Kidney tubule cell (primary cell): ENCODE measurements at regions not wholly inside any gene's neighbourhood (a gene's known extent, or its start where the extent isn't known, plus 50 kb on each side); places are given as distances from the start of the nearest gene placed in this dataset.
A peak's percentile ranks its signal among the peaks of the same experiment; 100 is the strongest.
"Not testable (repeated sequence)": the region's sequence is repeated elsewhere in the genome, so short reads cannot be mapped to it uniquely, and the experiment has no call there.

ENCODE experiments used
- DNase-seq: peaks from one replicate; pipeline ENCODE4 v3.0.0-alpha.2; 2018; ENCODE audit warnings: low spot score

DNA sequence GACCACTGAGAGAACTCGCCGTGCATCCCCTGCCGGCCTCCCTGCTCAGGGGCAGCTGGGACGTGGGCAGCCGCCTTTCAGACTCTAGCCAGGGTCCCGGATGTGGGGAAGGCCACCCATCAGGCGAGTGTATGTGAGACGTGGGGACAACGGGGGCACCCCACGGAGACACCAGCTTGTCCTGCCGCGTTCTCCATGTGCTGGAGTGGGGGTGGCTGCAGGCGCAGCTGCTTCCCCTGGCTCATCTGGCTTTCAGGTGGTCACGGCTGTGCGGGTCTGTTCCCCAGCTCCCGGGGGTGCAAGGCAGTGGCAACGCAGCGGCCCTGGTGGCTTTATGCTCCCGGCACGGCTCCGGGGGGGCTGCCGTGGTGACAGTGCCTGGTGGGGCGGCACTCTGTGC lies 4427.5 kb upstream of the TPTE start:
- not testable (repeated sequence) for DNase-seq

DNA sequence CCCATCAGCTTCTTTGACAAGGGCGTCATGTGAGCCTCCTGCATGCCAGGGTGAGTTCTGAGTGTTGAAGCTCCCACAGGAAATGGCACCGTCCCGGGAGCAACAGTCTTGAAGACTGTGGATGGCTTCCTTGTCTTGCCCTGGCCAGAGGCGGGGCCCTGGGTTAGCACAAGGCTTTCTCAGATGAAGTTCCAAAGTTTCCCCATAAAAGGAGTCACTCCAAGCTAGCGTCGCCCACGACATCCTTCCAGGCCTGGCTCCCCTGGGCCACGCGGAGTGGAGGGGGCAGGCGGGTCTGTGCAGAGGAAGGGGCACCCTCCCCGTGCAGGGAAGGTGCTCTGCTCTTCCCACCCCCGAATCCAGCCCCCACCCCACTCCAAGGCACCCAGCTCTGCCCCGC lies 4426.1 kb upstream of the TPTE start:
- not testable (repeated sequence) for DNase-seq

DNA sequence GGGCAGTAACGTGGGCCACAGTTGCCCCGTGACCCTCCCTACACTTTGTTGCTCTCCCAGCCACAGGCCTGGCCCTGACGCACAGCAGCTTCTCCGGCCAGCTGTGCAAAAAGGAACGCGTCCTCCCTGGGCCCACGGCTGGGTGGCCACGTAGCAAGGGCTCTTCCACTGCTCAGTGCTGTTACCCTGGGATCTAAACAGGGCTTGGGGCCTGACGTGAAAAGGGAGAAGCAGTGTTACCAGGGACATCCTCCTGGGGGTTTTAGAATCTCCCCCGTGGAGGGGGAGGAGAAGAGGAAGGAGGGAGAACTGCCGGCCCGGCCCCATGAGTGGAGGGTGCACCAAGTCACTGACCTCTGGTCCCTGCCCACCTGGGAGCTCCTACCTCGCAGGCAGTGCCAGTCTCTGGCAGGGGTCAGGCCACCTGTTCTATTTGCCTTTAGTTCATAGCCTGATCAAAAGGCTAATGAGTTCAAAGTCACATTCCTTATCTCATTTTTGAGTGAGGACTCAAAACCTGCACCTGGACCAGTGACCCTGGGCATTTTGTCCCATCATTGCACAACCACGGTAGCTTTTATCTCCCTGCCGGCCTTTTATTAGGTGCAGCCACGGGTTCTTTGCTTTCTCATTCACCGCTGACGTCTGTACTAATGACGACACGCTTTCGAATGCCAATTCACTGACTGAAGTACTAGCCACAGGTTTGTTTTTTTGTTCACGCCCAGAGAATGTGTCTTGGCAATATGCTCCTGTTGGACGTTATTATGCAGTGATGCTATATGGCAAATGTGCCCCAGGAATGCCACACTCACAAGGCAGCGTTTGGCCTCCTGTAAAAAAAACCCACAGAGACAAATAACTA lies 4424.6 kb upstream of the TPTE start:
- not testable (repeated sequence) for DNase-seq

DNA sequence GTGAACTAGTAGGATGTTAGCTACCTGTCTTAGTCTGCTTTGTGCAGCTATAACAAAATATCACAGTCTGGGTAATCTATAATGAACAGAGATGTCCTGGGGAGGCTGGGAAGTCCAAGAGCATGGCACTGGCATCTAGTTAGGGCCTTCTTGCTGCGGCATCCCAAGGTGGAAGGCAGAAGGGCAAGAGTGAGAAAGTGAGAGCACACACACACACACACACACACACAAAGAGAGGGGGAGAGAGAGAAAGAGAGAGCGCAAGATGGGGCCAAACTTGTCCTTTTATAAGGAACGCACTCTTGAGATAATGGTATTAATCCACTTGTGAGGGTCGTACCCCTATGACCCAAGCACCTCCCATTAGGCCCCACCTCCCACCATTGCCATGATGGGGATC lies 4423.6 kb upstream of the TPTE start:
- DNase-seq = not testable (repeated sequence)

DNA sequence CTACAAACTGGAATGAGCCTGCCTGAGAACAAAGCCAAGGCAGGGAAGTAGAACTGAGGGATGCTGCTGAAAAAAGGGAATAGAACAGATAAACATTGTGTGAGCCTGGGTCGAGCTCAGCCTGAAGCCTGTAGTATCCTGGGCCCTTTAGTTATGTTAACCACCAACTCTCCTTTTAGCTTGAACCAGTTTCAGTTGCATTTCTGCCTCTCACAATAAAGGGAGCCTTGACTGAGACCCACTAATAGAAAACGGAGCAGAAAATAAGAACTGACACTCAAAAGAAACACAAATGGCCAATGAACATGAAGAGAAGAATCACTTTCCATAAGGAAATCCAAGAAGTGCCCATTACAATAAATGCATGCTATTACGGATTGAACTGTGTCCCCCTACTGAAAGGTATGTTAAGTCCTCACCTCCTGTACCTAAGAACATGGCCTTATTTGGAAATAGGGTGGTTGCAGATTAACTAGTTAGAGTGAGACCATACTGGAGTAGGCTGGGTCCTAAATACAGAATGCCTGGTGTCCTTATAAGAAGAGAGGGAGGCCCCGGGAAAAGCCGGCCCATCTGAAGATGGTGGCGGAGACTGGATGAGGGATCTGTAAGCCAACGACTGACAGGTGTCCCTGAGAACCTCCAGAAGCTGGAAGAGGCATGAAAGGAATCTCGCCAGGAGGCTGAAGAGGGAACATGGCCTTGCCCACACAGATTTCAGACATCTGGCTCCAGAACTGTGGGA lies 4423.0 kb upstream of the TPTE start:
- DNase-seq = peak; percentile 0

DNA sequence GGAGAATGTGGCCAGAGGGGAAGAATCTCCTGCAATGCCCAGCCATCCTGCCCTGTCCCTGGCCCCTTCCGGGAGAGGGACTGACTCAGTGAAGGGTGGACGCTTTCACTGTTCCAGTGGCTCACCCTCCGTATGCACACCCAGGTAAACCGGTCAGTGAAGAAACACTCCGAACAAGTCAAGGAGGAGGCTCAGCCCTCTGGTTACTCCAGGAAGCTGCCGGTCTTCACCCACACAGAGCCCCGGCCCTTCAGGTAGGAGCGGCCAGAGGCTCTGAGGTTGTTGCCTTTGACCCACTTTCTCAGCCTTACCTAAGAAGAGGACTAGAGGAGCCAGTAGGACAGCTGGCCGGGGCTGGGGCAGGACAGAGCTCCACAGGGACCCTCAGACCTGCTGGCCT lies 4419.8 kb upstream of the TPTE start:
- not testable (repeated sequence) for DNase-seq

DNA sequence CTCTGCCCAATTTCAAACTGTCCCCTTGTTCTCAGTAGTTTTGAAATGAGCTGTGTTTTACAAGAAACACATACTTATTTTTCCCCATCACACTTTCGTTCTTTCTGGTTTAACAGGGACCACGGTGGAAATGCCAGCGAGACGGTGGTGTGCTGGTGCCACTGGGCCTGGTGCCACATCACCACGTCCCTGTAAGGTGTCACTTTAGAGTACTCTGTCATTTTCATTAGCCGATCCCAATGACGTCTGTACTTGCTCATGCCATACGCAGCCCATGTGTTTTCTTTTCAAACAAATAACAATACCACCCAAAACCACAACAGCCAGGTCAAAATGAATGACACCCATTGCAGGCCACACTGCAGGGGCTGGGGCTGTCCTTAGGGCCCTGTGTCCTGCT lies 4416.8 kb upstream of the TPTE start:
- not testable (repeated sequence) for DNase-seq

DNA sequence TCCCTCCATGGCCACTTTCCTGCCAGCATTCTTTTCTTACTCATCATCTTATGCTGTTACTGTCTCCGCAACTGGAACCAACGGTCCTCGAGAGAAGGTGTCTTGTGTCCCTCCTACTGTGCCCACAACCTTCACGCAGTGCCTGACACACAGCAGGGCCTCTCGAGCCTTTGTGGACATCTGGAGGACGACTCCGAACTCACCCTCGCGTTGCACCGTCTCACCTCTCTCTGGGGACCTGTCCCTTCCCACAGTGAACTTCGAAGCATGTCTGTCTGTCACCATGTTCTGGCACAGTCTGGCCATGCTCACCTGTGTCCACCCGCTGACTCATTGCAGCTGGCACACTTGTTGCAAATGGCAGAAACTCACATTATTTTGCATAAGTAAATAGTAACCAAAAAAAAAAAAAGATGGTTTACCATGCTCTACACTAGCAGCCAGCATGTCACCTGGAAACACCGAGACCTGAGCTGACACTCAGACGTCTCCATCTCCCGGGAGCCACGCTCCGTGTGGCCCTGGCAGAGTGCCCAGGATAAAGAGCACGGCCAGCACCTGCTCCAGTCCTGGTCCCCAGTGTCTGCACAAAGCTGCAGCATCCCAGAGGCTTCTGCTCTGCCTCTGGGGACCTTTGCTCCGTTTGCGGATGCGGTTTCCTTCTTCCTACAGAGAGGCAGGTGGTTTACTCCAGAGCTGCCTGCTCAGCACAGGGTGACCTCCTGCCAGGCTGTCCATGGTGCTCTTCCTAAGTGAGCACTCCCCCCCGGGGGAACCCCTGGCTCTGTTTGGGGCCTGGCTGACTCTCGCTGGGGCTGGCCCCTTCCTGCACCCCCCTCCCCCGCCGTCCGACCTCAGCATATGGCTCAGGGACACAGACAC lies 4414.5 kb upstream of the TPTE start:
- not testable (repeated sequence) for DNase-seq

DNA sequence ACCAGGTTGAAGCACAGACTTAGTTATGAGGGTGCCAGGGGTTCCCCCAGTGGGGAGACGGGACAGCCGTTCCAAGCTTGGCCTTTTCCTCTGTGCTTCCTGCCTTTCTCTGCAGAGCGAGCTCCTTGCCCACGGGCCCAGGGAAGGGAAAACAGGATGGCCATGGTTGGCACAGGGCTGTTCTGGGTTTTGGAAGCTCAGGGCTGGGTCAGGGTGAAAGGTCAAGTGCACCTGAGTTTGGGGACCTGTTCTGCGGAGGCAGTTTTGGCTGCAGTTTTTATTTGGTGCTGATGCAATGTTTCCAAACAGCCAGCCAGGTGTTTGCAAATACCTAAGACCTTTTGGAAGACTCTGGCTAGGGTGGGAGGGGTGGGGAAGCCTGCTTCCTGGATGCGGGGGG lies 4412.5 kb upstream of the TPTE start:
- not testable (repeated sequence) for DNase-seq

DNA sequence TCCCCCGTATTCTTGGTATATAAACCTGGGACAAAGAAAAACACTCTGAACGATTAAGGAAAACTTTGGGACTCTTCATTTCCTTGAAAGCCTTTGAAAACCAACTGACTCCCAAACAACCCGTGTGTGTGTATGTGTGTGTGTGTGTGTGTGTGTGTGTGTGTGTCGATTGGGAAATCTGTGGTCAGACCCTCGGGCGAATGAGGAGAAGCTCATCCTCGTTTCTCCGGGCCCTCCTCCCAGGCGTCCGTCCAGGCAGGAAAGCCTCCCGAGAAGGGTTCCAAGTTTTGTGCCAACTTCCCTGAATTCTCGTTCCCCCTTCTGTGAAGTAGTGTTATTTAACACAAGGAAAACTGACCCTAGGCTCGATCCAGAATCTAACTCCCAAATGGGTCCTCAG lies 4411.6 kb upstream of the TPTE start:
- not testable (repeated sequence) for DNase-seq

DNA sequence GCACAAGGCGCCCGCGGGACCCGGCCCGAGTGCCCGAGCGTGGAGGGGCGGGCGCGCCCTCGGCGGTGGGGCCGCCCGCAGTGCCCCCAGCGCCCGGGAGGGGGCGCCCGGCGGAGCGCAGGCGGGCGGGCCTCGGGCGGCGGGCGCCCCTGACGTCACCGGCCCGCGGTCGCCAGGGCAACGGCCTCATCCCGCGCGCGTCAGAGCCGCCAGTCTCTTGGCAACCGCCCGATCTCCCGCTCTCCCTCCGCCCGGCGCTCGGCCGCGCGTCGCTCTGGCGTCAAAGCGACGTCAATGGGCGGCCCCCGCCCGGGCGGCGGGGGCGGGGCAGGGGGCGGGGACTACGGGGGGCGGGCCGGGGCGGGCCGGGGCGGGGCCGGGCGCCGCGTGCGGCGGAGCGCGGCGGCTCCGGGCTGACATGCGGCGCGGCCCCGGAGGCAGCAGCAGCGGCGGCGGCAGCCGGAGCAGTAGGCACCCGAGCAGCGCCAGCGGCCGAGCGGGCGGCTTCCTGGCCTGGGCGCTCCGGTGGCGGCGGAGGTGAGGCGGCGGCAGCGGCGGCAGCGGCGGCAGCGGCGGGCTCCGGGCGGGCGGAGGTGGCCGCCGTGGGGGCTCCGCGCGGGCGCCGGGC lies 4410.6 kb upstream of the TPTE start:
- not testable (repeated sequence) for DNase-seq

DNA sequence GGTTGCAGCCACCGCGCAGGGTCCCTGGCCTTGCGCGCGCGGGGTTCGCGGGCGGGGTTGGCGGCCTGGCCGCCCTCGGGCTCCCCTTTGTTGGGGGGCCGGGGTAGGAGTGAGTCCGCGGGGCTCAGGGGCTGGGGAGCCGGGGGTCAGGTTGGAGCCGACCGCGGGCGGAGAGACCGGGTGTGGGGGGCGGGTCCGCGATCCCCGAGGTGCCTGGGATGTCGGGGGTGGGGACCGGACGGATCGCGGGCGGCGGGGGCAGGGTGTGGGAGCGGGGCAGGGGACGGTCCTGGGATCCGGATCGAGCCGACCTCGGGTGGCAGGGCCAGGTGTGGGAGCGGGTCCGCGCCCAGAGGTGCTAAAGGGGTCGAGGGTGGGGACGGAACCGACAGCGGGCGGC lies 4410.0 kb upstream of the TPTE start:
- not testable (repeated sequence) for DNase-seq

DNA sequence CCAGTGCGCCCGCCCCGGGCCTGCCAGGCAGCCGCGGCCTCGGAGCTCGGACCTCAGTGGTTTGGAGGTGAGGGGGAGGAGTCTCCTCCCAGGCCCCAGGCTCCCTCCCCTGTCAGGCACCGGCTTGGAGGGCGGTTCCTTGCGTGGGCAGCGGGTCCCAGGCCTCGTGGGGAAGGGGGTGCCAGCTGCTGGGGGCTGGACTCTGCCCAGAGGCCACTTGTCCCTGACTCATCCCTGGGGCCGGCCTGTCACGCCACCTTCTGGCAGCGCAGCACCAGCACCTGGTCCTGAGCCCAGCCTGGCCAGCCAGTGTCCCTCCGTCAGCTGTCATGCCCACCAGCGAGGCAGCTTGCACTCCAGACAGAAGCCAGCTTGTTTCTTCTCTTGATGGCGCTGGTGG lies 4403.0 kb upstream of the TPTE start:
- DNase-seq = not testable (repeated sequence)

DNA sequence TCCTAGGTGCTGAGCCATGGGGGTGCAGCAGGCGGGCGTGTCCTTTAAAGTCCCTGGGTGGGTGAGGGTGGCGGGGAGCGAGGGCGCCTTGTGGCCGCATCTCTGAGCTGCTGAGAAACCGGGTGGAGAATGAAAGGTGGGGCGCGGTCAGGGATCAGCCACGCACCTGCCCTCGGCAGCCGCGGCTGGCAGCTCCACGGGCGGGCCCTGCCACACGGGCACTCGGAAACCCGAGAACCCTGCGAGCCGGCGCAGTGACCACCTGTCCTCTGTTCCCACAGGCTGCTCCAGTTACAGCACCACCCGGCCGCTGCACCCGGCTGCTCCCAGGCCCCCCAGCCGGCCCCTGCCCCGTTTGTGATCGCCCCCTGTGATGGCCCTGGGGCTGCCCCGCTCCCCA lies 4400.5 kb upstream of the TPTE start:
- DNase-seq = not testable (repeated sequence)

DNA sequence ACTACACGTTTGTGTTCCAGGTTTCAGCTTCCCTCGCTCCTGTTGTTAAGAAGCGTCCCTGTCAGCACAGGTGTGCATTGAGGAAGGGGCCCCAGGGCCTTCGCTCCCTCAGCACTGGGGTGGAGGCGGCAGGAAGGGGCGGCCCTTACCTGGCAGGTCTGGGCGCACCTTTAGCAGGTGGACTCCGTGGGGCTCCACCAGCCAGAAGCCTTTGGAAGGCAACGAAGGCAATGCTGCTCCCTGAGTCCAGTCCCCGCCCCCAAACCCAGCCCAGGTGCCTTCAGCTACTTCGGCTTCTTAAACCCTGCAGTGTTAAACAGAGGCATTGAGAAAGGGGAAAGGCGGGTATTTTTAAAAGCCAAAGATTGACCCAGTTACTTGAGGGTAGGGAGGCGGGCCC lies 4398.8 kb upstream of the TPTE start:
- not testable (repeated sequence) for DNase-seq

DNA sequence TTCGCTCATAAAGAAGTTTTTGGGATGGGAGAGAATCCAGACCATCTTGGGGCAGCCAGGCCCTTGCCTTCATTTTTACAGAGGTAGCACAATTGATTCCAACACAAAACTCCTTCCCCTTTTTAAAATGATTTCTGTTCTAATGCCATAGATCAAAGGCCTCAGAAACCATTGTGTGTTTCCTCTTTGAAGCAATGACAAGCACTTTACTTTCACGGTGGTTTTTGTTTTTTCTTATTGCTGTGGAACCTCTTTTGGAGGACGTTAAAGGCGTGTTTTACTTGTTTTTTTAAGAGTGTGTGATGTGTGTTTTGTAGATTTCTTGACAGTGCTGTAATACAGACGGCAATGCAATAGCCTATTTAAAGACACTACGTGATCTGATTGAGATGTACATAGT lies 4398.2 kb upstream of the TPTE start:
- DNase-seq = not testable (repeated sequence)

DNA sequence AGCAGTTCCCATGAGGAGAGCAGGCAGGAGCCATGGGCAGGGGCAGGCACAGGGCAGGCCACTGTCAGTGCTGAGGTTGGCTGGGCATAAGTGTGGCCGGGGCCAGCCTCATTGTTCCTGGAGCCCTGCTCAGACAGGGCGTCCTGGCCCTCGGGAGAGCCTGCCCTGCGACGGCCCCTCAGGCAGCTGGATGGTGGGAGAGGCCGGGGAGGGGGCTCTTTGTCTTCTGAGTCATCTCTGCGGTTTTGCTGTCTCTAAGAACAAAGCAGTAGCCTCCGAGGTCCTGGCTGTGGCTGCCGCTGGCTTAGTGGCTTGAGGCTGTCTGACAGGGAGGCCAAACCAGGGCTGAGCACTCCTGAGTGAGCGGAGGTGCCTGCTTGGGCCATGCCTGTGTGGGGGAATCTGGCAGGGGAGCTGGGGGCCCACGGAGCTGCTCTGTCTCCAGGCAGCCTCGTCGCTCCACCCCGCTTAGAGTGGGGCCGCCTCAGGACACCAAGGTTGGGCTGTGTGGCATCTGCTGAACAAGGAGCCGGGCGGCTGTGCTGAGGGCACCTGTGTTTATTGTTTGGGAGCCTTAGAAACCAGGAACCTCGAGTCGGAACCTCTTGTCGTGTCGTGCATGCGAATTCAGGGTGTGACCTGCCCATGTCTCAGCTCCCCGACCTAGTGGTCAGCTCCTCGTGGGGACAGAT lies 4395.7 kb upstream of the TPTE start:
- not testable (repeated sequence) for DNase-seq

DNA sequence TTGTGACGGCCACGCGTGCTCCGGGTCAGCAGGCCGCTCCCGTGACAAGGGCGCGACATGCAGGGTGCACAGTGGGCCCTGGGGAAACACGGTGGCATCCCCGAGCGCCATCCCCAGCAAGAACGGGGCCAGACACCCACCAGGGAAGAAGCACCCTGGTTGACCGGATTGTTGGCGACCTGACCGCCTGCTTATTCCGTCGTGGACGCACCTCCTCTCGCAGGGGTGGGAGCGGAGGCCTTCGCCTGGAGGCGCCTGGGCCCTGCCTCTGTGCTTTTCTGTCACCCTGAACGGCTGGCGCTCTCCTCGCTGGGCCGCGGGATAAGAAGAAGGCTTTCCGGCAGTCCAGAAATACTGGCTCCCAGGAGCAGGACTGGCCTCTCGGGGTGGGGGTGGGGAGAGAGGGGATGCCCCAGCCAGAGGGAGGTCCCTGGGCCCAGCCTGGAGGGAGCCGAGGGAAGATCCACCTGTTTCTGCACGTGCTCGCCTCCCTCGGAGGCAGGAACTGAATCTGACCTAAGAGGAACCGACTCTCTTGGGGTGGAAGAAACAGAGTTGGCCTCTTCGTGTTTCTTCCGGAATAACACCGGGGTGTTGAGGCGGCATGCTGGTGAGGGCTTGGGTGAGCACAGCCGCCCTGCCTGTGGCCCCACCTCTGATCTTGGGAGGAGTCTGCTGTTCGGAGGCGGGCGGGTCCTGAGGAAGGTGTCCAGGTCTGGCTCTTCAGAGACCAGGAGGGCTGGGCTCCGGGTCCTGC lies 4394.2 kb upstream of the TPTE start:
- not testable (repeated sequence) for DNase-seq

DNA sequence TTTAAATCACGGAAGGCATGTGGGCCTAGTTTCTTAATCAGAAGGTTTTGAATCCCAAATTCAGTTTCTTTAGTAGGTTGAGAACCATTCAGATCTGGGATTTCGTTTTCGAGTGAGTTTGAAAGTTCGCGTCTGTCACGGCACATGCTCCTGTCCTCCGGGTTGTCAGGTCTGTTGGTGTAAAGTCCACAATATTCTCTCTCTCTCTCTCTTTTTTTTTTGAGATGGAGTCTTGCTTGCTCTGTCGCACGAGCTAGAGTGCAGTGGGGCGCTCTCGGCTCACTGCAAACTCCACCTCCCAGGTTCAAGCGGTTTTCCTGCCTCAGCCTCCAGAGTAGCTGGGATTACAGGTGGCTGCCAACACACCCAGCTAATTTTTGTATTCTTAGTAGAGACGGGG lies 4390.6 kb upstream of the TPTE start:
- not testable (repeated sequence) for DNase-seq

DNA sequence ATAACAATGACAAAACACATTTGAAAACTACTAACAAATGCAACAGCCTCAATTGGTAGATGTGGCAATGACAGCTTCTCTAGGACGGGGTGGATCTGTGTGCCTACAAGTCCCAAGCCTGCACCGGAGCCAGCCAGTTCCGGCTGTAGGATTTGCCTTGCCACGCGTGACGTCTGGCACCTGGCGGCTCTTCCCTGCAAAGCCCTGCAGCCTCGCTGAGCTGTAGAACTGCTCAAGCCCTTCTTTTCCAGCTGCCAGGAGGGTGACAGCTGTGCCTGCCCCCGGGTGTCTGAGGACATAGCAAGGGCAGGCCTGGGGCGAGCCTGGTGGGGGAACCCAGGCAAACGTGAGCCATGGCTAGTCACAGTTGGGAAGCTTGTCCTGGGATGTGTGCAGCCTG lies 4388.0 kb upstream of the TPTE start:
- not testable (repeated sequence) for DNase-seq
